Inferior parietal cortex (tissue), 1 donor: ENCODE measurements at regions not wholly inside any gene's neighbourhood (a gene's known extent, or its start where the extent isn't known, plus 50 kb on each side); places are given as distances from the start of the nearest gene placed in this dataset.

Experiments used
- DNase-seq: peaks from one replicate; pipeline ENCODE4 v3.0.0-alpha.2; 2016; ENCODE audit errors: extremely low spot score

GRCh38 chr2:66794551-66794950 is 359.6 kb downstream of the MEIS1 start:
- no peak for DNase-seq

- DNase-seq: no peak
These were observed 368.0 kb downstream of the MEIS1 start for GRCh38 chr2:66802877-66803276.

- DNase-seq: no peak
These were observed 368.8 kb downstream of the MEIS1 start for GRCh38 chr2:66803726-66804125.

DNA sequence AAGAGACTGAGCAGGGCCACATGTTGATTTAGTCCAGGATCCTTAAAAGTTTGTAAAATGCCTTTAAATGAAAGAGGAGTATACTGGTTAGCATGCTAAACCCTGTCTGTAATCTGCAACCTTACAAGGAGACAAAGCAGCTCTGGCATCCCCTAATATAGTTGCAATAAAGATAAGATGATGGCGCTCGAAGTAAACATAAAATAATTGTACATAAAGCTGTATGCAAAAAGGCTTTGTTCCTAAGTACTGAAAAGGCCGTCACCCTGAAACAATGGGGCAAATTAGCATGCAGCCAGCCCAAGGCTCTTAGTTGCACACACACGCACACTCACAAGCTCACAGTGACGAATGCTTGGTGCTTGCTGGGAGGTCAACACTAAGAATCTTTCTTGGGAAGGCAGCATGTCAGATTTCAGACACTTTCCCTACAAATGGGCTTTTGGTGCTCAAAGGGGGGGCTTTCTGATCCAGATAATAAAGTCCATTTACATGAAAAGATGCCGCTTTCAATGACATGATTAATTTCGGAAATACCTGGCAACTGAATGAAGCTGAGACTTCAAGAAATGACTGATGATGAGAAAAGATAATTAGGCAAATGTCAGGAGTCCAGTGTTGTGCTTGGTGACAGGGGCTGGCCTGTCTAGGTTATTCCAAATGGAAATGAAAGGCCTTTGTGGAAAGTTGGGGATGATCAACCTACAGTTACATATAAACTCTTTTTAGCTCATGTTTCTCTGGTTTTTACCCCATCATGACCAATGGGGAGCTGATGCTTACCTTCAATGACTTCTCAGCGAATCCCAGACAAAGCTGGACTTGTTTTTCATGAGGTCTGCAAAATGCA is 370.3 kb downstream of the MEIS1 start:
- DNase-seq: peak; percentile 3

DNA sequence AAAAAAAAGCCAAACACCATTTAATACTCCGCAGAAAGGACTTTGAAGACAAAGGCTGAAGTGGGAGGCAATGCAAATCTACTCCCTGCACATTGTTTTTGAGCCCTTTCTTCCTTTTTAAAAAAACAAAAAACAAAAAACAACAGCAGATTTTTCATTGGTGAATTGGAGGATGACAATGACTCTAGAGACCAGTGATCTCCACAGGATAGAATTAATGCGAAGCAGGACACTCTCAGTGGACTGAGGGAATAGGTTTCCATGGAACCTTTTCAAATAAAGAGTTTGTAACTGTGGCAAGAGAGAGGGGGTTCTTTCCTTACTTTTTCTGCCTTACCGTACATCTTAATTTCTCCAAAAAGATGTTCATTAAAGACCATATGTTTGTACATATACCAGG is 371.0 kb downstream of the MEIS1 start:
- no peak for DNase-seq

- DNase-seq: no peak
These were observed 378.6 kb downstream of the MEIS1 start for GRCh38 chr2:66813525-66813924.

- DNase-seq: no peak
These were observed 379.1 kb downstream of the MEIS1 start for GRCh38 chr2:66813976-66814375.

DNA sequence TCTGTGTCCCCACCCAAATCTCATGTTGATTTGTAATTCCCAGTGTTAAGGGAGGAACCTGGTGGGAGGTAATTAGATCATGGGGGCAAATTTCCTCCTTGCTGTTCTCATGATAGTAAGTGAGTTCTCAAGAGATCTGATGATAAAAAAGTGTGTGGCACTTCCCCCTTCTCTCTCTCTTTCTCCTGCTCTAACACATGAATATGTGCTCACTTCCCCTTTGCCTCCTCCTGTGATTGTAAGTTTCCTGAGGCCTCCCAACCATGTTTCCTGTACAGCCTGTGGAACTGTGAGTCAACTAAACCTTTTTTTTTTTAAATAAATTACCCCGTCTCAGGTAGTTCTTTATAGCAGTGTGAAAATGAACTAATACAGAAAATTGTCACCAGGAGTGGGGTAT is 380.0 kb downstream of the MEIS1 start:
- no peak for DNase-seq

- no peak for DNase-seq
These were observed 381.0 kb downstream of the MEIS1 start for GRCh38 chr2:66815886-66816285.

DNA sequence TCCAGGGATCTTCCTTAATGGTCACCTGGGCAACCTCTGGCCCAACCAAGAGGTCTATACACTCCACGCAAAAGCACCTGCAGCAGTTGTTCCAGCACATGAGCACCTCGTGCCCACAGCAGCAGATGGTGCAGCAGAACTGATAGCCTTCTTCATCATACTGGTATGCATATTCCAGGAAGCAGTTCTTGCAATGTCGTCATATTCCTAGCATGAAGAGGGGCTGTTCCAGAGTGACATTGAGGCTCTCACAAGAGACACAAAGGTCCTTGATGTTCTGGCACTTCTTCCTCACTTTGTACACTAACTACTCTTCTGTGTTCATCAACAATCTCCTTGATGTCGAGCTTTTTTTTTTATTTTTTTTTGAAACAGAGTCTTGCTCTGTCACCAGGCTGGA is 386.2 kb downstream of the MEIS1 start:
- DNase-seq: no peak

DNA sequence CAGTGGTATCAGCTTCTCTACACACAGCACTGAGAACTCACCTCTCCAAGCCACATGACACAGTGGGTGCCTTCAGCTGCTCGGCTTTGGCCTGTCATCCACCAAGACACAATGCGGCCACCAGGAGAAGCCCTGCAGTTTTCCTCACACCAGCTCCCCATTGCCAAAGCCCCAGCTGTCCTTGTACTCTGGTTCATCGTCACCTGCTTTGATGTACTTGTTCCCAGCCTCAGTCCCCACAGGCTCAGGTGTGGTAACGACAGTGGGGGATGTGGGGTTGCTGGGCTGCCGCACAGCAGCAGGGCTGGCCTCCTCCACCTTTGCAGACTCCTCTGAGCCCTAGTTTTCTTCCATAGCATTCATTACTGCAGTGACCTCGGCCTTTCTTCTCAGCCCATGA is 387.3 kb downstream of the MEIS1 start:
- no peak for DNase-seq

- no peak for DNase-seq
These were observed 390.0 kb downstream of the MEIS1 start for GRCh38 chr2:66824926-66825325.

GRCh38 chr2:66827851-66828250 is 392.9 kb downstream of the MEIS1 start:
- no peak for DNase-seq

DNA sequence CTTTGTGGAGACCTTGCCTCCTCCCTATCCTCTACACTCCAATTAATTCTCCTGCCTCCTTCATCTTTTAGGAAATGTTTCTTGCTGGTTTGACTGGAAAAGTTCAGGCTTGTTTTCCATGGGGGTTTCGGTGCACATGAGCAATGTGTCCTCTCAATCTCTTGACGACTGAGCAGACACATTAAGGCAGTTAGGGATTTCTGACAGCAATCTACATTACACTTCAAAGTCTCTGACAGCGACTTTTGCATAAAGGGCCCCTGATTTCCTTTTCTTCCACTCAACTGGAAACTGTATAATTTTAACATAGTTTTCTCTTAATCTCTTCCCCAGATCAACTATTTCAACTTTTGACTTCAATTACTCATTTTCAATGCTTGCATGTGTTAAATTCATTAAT is 394.0 kb downstream of the MEIS1 start:
- DNase-seq: no peak

DNA sequence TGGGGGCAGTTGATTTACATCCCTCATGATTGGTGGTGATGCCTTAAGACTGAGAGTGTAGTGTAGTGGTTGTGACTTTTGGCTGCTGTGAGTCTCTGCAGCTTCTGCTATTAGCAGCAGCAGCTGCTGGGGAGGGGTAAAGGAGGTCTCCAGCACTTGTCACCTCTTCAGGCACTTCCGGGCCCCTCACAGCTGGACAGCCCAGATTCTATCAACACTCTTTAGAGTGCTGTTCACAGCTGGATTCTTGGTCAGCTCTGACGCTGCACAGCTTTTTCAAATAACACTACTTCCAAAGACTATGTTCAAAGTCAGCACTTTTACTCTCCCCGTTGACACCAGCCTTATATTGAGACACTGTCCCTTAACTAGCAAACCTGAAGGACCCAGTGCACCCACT is 396.0 kb downstream of the MEIS1 start:
- no peak for DNase-seq

DNA sequence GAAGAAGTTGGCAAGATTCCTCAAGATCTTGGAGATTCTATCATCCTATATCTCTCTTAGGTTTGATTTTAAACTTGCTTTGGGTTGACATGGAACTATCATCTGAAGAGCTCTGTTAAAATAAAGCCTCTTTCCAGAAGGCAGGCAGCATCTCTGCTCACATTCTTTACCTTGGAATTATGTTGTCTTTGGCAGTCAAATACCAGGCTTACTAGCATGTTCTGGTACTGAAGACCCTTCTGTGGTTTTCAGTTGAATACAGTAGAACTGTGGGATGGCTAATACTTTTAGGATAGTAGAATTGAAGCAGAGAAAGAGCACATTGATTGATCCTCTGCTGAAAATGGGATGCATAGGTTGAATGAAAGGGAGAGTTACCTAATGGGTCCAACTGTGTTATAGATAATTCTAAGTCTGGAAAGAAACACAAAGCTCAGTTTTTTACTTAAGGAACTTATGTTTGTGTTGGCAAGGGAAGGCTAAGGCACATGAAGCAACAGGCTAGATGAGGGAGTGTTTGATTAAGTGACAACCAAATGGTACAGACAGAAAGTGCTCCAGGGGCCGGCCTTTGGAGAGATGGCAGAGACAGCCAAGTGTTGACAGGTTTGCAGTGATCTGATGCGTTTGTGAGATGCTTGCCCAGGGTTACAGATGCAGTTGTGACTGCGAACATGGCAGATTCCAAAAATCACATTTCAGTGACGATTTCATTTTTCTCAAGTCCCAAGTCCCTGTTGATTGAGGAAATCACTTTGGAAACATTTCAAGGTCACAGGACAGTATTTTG is 397.9 kb downstream of the MEIS1 start:
- DNase-seq: no peak

- no peak for DNase-seq
These were observed 399.9 kb downstream of the MEIS1 start for GRCh38 chr2:66834859-66835258.

GRCh38 chr2:66836851-66837250 is 401.9 kb downstream of the MEIS1 start:
- no peak for DNase-seq

GRCh38 chr2:66839551-66840320 is 404.8 kb downstream of the MEIS1 start:
- no peak for DNase-seq

DNA sequence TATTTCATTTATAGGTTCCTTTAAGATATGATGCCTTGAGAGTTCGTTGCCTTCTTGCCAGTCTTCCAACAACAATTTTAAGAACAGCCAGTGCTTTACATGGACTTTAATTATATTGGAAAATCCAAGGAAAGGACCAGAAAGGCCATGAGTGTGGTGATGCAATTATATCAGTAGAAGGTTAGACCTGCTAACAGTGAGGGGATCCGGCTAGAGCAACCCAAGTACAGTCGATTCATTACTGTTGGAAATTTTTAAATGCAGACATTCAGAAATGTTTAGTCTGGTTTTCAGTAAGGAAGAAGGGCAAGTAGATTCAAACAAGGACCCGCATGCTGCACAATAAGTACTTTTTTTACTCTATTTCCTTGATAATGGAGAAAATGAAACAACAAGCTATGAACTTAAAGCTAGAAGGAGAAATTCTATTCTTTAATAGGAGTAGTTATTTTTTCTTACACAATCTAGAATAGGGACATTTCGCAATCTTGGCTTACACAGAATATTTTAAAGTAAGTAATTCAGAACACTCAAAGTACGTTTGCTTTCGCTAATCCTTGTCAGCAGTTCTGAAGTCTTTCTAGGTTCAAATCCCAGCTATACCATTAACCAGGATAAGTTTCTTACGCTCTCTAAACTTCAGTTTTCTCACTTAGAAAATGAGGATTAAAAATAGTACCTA is 405.5 kb downstream of the MEIS1 start:
- no peak for DNase-seq

DNA sequence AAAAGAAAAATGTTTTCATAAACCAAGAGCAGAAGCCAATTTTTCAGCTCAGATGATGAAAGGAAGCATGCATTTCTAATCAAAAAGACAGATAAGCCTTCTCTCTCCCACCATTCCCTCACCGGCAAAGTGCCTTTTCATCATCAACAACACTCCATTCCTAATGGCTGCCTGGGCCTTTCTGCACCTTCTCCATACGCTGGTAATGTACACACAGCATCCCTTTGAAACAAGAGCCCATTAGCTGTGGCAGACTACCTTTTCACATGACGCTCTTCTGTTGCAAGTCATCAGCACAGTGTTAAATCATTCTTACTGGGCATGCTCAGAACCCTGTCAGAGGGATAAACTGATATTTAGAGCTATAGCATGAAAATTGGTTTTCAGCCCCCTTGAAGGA is 408.9 kb downstream of the MEIS1 start:
- no peak for DNase-seq

DNA sequence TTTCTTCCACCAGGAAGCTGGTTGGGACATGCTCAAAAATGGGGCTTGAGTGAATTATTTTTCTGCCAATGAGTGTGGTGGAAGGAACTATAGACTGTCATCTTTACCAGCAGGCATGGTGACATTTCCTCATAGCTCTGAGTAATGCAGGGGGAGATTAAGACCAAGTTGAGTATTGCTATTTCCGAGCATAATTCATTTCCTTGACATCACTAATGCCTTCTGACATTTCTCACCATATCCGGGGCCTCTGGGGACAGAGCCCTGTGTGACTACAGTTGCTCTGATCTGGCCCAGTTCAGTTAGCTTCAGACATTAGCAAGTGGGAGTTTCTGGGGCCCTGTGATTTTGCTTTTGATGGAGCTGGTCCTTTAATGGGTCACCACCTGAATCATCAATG is 410.4 kb downstream of the MEIS1 start:
- DNase-seq: no peak
